HUES6 (cell line): ENCODE measurements at regions not wholly inside any gene's neighbourhood (a gene's known extent, or its start where the extent isn't known, plus 50 kb on each side); places are given as distances from the start of the nearest gene placed in this dataset.
A peak's percentile ranks its signal among the peaks of the same experiment; 100 is the strongest.

Experiments used
- H3K27ac ChIP-seq: 2 replicates; pipeline ENCODE4 v1.7.0; 2013; ENCODE audit warnings: low read depth, mild to moderate bottlenecking, low read length, inconsistent platforms
- H3K27me3 ChIP-seq: 2 replicates; pipeline ENCODE4 v1.6.1; 2013; ENCODE audit warnings: low read length; ENCODE audit not compliant: control insufficient read depth, insufficient read depth
- H3K36me3 ChIP-seq: 2 replicates; pipeline ENCODE4 v1.6.1; 2013; ENCODE audit warnings: low read length; ENCODE audit not compliant: control insufficient read depth, insufficient read depth
- H3K4me1 ChIP-seq: 2 replicates; pipeline ENCODE4 v1.6.1; 2013; ENCODE audit warnings: low read length; ENCODE audit not compliant: control insufficient read depth, insufficient read depth
- H3K4me3 ChIP-seq: 2 replicates; pipeline ENCODE4 v1.5.1; 2013; ENCODE audit warnings: low read depth, low read length
- H3K9ac ChIP-seq: one replicate; pipeline ENCODE4 v1.6.1; 2013; ENCODE audit warnings: mild to moderate bottlenecking, low read length
- H3K9me3 ChIP-seq: 2 replicates; pipeline ENCODE4 v1.6.1; 2013; ENCODE audit warnings: low read depth, low read length; ENCODE audit not compliant: control insufficient read depth, insufficient read depth

DNA sequence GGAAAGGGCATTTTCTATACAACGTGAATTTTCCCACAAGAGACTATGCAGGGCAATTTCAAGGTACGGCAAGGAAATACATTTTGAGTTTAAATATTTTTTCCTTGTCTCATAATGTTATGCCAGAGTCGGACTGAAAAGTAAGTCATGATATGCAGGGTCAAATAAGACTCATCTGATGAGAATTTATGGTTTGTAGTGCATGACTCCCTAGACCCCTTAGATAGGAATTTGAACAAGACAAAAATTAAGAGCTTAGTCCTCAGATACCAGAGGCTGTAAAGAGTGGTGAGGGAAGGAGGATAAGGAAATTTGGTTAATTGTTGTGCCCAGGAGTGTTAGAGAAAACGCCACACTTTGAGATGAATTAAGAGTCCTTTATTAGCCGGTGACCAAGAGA is 616.6 kb downstream of the XPNPEP1 start:
- H3K9me3 ChIP-seq = no peaks in the 10 kb centered on the region
- peaks cover 4% of the 10 kb centered on the region; the same call in 1 of the 2 replicates for H3K4me1 ChIP-seq
- no peak overlapping the region for H3K4me3 ChIP-seq
- H3K36me3 ChIP-seq = no peaks in the 10 kb centered on the region
- no peaks in the 10 kb centered on the region for H3K27me3 ChIP-seq
- H3K27ac ChIP-seq = 0 out of 2 replicates have a peak overlapping the region, but pooled peaks have one; percentile 8
- H3K9ac ChIP-seq = no peak overlapping the region

GRCh38 chr10:109287858-109288257 is 635.5 kb downstream of the XPNPEP1 start:
- Histone ChIP-seq H3K9me3 (no peaks in the 10 kb centered on the region), H3K36me3 (no peaks in the 10 kb centered on the region), H3K4me1 (no peaks in the 10 kb centered on the region), H3K4me3 (no peak overlapping the region), H3K27ac (no peak overlapping the region), H3K9ac (no peak overlapping the region), H3K27me3 (no peaks in the 10 kb centered on the region)

DNA sequence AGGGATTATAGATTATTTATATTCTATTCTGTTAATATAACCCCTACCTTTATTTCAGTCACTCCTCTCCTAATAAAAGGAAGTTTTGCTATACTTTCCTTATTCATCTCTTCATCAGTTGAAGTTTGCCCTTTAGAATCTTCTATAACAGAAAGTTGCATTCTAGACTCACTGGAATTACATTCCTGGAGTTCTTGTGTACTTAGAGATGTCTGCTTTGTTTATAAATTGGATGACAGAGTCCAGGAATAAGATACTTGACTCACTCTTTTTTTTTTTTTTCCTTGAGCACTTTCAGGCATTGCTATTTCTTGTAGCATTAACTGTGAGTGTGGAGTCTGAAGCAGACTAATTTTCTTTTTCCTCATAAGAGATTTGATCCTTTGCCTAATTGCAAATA is 640.8 kb downstream of the XPNPEP1 start:
- no peaks in the 10 kb centered on the region for H3K4me1 ChIP-seq
- no peak overlapping the region for H3K9ac ChIP-seq
- H3K27ac ChIP-seq = no peak overlapping the region
- H3K36me3 ChIP-seq = no peaks in the 10 kb centered on the region
- no peaks in the 10 kb centered on the region for H3K9me3 ChIP-seq
- no peak overlapping the region for H3K4me3 ChIP-seq
- H3K27me3 ChIP-seq = no peaks in the 10 kb centered on the region

GRCh38 chr10:109281347-109281746 is 642.0 kb downstream of the XPNPEP1 start:
- Histone ChIP-seq H3K27me3 (no peaks in the 10 kb centered on the region), H3K9me3 (no peaks in the 10 kb centered on the region), H3K4me1 (no peaks in the 10 kb centered on the region), H3K4me3 (no peak overlapping the region), H3K36me3 (no peaks in the 10 kb centered on the region), H3K27ac (no peak overlapping the region), H3K9ac (no peak overlapping the region)

DNA sequence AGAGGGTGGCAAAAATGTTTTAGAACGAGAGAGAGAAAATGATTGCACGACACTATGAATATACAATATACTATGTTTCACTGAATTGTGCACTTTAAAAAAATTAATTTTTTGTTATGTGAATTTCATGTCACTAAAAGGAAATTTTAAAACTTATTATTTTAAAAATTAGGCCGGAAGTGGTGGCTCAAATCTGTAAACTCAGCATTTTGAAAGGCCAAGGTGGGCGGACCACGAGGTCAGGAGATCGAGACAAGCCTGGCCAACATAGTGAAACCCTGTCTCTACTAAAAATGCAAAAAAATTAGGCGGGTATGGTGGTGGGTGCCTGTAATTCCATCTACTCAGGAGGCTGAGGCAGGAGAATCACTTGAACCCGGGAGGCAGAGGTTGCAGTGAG is 642.5 kb downstream of the XPNPEP1 start:
- no peak overlapping the region for H3K4me3 ChIP-seq
- no peak overlapping the region for H3K9ac ChIP-seq
- no peaks in the 10 kb centered on the region for H3K27me3 ChIP-seq
- H3K9me3 ChIP-seq = no peaks in the 10 kb centered on the region
- H3K4me1 ChIP-seq = no peaks in the 10 kb centered on the region
- no peaks in the 10 kb centered on the region for H3K36me3 ChIP-seq
- H3K27ac ChIP-seq = no peak overlapping the region

GRCh38 chr10:109277456-109277855 is 645.9 kb downstream of the XPNPEP1 start:
- H3K9me3 ChIP-seq = no peaks in the 10 kb centered on the region
- no peak overlapping the region for H3K27ac ChIP-seq
- H3K4me1 ChIP-seq = peaks cover 14% of the 10 kb centered on the region
- no peak overlapping the region for H3K4me3 ChIP-seq
- H3K9ac ChIP-seq = no peak overlapping the region
- no peaks in the 10 kb centered on the region for H3K36me3 ChIP-seq
- no peaks in the 10 kb centered on the region for H3K27me3 ChIP-seq

DNA sequence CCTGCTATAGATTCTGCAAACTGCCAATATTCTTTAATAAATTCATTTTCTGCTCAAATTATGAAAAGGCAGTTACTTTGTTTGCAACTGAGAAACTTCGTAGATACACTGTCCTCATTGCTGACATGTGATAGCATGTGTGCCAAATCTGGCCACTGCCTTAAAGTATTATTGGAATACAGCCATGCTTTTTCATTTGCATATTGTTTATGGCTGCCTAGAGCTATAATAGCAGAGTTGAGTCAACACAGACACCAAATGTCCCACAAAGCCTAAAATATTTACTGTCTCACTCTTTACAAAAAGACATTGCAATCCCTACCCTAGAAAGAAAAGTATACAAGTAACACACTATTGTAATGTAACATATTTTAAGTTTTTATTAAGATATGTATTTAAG is 647.4 kb downstream of the XPNPEP1 start:
- no peak overlapping the region for H3K27ac ChIP-seq
- H3K4me1 ChIP-seq = peaks cover 14% of the 10 kb centered on the region
- H3K4me3 ChIP-seq = no peak overlapping the region
- no peaks in the 10 kb centered on the region for H3K27me3 ChIP-seq
- H3K9ac ChIP-seq = no peak overlapping the region
- no peaks in the 10 kb centered on the region for H3K36me3 ChIP-seq
- no peaks in the 10 kb centered on the region for H3K9me3 ChIP-seq

DNA sequence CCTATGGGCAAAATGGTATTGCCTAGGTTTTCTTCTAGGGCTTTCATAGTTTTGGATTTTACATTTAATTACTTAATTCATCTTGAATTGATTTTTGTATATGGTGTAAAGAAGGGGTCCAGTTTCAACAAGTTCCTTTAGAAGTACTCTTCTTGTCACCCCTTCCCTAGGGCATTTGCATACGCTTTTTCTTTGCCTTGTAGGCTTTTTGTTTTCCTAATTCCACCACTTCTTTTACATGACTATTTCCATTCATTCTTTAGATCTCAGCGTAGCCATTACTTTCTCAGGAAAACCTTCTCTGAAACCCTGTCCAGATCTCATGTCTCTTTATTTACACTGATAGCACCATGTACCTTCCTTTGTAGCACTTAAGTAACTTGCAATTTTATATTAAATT is 648.6 kb downstream of the XPNPEP1 start:
- Histone ChIP-seq H3K27me3 (no peaks in the 10 kb centered on the region), H3K27ac (no peak overlapping the region), H3K36me3 (no peaks in the 10 kb centered on the region), H3K9me3 (no peaks in the 10 kb centered on the region), H3K9ac (no peak overlapping the region), H3K4me1 (peaks cover 14% of the 10 kb centered on the region), H3K4me3 (no peak overlapping the region)

DNA sequence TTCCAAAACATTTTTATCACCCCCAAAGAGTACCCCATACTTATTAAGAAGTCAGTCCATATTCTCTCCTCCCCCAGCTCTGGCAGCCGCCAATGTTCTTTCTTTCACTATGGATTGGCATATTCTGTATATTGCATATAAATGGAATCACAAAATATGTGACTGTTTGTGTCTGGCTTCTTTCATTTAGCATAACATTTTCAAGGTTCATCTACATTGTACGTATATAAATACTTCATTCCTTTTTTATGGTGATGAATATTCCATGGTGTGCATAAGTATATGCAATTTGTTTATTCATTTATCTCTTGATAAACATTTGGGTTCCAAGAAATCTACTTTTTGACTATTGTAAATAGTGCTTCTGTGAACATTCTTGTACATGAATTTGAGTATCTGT is 653.1 kb downstream of the XPNPEP1 start:
- H3K36me3 ChIP-seq = no peaks in the 10 kb centered on the region
- peaks cover 8% of the 10 kb centered on the region for H3K4me1 ChIP-seq
- no peak overlapping the region for H3K4me3 ChIP-seq
- no peaks in the 10 kb centered on the region for H3K27me3 ChIP-seq
- no peak overlapping the region for H3K27ac ChIP-seq
- no peak overlapping the region for H3K9ac ChIP-seq
- no peaks in the 10 kb centered on the region for H3K9me3 ChIP-seq

- Histone ChIP-seq H3K4me3 (no peak overlapping the region), H3K27ac (no peak overlapping the region), H3K27me3 (no peaks in the 10 kb centered on the region), H3K36me3 (no peaks in the 10 kb centered on the region), H3K9ac (no peak overlapping the region), H3K4me1 (no peaks in the 10 kb centered on the region), H3K9me3 (peaks cover 29% of the 10 kb centered on the region)
These were observed 659.3 kb downstream of the XPNPEP1 start for GRCh38 chr10:109264004-109264403.

- H3K27me3 ChIP-seq = no peaks in the 10 kb centered on the region
- H3K27ac ChIP-seq = no peak overlapping the region
- H3K4me1 ChIP-seq = no peaks in the 10 kb centered on the region
- H3K4me3 ChIP-seq = no peak overlapping the region
- peaks cover 29% of the 10 kb centered on the region for H3K9me3 ChIP-seq
- H3K9ac ChIP-seq = no peak overlapping the region
- no peaks in the 10 kb centered on the region for H3K36me3 ChIP-seq
These were observed 662.1 kb downstream of the XPNPEP1 start for GRCh38 chr10:109261231-109261630.

GRCh38 chr10:109259293-109259692 is 664.0 kb downstream of the XPNPEP1 start:
- no peaks in the 10 kb centered on the region for H3K4me1 ChIP-seq
- H3K36me3 ChIP-seq = no peaks in the 10 kb centered on the region
- no peak overlapping the region for H3K4me3 ChIP-seq
- no peak overlapping the region for H3K9ac ChIP-seq
- no peaks in the 10 kb centered on the region for H3K27me3 ChIP-seq
- peaks cover 29% of the 10 kb centered on the region for H3K9me3 ChIP-seq
- H3K27ac ChIP-seq = no peak overlapping the region
